ENCODE measurements at regions not wholly inside any gene's neighbourhood (a gene's known extent, or its start where the extent isn't known, plus 50 kb on each side); places are given as distances from the start of the nearest gene placed in this dataset.
"Not testable (repeated sequence)": the region's sequence is repeated elsewhere in the genome, so short reads cannot be mapped to it uniquely, and the experiment has no call there.

GRCh38 chr4:169934794-169935429 lies 91.3 kb downstream of the MFAP3L start:
- no peak for DNase-seq

- DNase-seq = no peak
These were observed 92.7 kb downstream of the MFAP3L start for GRCh38 chr4:169933531-169933930.

GRCh38 chr4:169931964-169932363 lies 94.2 kb downstream of the MFAP3L start:
- DNase-seq = no peak

GRCh38 chr4:169930755-169931154 lies 95.4 kb downstream of the MFAP3L start:
- not testable (repeated sequence) for DNase-seq

- no peak for DNase-seq
These were observed 98.9 kb downstream of the MFAP3L start for GRCh38 chr4:169927280-169927679.

GRCh38 chr4:169925678-169926077 lies 100.5 kb downstream of the MFAP3L start:
- no peak for DNase-seq

- DNase-seq = no peak
These were observed 103.4 kb downstream of the MFAP3L start for GRCh38 chr4:169922632-169923276.

- DNase-seq = no peak
These were observed 104.5 kb downstream of the MFAP3L start for GRCh38 chr4:169921732-169922131.

GRCh38 chr4:169921237-169921636 lies 105.0 kb downstream of the MFAP3L start:
- no peak for DNase-seq

- DNase-seq = not testable (repeated sequence)
These were observed 106.7 kb downstream of the MFAP3L start for GRCh38 chr4:169919194-169920124.

- DNase-seq = no peak
These were observed 110.7 kb downstream of the MFAP3L start for GRCh38 chr4:169915545-169915944.

GRCh38 chr4:169914866-169915265 lies 111.3 kb downstream of the MFAP3L start:
- DNase-seq = no peak

GRCh38 chr4:169912996-169913395 lies 113.2 kb downstream of the MFAP3L start:
- DNase-seq = no peak

GRCh38 chr4:169909897-169910296 lies 116.3 kb downstream of the MFAP3L start:
- no peak for DNase-seq

GRCh38 chr4:169909479-169909878 lies 116.7 kb downstream of the MFAP3L start:
- DNase-seq = no peak

- no peak for DNase-seq
These were observed 118.5 kb downstream of the MFAP3L start for GRCh38 chr4:169907705-169908104.

GRCh38 chr4:169906821-169907220 lies 119.4 kb downstream of the MFAP3L start:
- no peak for DNase-seq

- no peak for DNase-seq
These were observed 120.1 kb downstream of the MFAP3L start for GRCh38 chr4:169906104-169906503.

GRCh38 chr4:169902658-169903345 lies 123.4 kb downstream of the MFAP3L start:
- no peak for DNase-seq

- DNase-seq = no peak
These were observed 125.9 kb downstream of the MFAP3L start for GRCh38 chr4:169900241-169900845.

GRCh38 chr4:169899295-169899694 lies 126.9 kb downstream of the MFAP3L start:
- DNase-seq = no peak

- DNase-seq = no peak
These were observed 128.1 kb downstream of the MFAP3L start for GRCh38 chr4:169898095-169898494.

- not testable (repeated sequence) for DNase-seq
These were observed 131.4 kb downstream of the MFAP3L start for GRCh38 chr4:169894767-169895166.

All from NCI-H2107 (cell line).